Ecto neural progenitor cell (in vitro differentiated cells): ENCODE measurements at regions not wholly inside any gene's neighbourhood (a gene's known extent, or its start where the extent isn't known, plus 50 kb on each side); places are given as distances from the start of the nearest gene placed in this dataset.
"Not testable (repeated sequence)": the region's sequence is repeated elsewhere in the genome, so short reads cannot be mapped to it uniquely, and the experiment has no call there.

Source experiments
- DNase-seq: peaks from one replicate; pipeline ENCODE4 v3.0.0-alpha.2; 2018; ENCODE audit warnings: low spot score

GRCh38 chr14:71165121-71166031, 258.1 kb downstream of the PCNX1 start:
- no peak for DNase-seq

DNA sequence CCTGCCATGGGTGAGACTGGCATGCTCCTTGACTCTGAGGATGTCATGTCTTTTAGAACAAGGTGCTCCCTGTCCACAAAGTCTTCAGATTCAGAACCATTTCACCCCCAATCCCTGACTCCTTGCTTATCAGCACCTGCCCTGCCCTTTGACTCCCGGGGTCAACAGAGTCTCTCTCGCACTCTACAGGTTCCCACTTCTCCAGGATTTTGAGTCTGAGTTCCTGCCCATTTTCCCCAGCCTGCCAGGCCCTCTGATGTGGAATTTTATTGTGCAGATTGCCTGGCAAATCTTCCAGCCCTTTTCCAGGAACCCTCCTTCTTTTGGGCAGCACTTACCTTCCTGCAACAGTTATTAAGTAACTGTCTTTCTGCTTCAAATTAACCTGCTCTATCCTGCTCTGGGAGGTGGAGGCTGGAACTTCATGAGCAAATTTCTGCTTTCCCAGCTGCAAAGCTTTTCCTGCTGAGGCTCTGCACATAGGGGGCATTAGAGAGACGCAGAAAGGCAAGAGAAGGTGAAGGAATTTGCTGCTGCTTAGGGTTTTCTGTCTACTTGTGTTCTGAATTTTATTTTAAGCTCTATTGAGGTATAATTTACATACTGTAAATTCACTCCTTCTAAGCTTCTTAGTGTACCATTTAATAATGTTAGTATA, 259.1 kb downstream of the PCNX1 start:
- no peak for DNase-seq

DNA sequence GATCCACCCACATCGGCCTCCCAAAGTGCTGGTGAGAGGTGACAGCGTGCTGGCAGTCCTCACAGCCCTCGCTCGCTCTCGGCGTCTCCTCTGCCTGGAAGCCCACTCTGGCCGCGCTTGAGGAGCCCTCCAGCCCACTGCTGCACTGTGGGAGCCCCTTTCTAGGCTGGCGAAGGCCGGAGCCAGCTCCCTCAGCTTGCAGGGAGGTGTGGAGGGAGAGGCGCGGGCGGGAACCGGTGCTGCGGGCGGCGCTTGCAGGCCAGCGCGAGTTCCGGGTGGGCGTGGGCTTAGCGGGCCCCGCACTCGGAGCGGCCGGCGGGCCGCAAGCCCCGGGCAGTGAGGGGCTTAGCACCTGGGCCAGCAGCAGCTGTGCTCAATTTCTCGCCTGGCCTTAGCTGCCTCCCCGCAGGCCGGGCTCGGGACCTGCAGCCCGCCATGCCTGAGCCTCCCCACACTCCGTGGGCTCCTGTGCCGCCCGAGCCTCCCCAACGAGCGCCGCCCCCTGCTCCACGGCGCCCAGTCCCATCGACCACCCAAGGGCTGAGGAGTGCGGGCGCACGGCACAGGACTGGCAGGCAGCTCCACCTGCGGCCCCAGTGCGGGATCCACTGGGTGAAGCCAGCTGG, 260.2 kb downstream of the PCNX1 start:
- not testable (repeated sequence) for DNase-seq

DNA sequence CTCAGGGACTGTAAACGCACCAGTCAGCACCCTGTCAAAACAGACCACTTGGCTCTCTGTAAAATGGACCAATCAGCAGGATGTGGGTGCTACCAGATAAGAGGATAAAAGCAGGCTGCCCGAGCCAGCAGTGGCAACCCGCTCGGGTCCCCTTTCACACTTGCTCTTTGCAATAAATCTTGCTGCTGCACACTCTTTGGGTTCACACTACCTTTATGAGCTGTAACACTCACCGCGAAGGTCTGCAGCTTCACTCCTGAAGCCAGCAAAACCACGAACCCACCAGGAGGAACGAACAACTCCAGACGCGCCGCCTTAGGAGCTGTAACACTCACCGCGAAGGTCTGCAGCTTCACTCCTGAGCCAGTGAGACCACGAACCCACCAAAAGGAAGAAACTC, 260.9 kb downstream of the PCNX1 start:
- not testable (repeated sequence) for DNase-seq

- DNase-seq: no peak
Observed at GRCh38 chr14:71168564-71169427, 261.5 kb downstream of the PCNX1 start.

GRCh38 chr14:71169861-71170260, 262.6 kb downstream of the PCNX1 start:
- DNase-seq: no peak

- DNase-seq: no peak
Observed at GRCh38 chr14:71175491-71175890, 268.2 kb downstream of the PCNX1 start.

- no peak for DNase-seq
Observed at GRCh38 chr14:71179066-71179465, 271.8 kb downstream of the PCNX1 start.

DNA sequence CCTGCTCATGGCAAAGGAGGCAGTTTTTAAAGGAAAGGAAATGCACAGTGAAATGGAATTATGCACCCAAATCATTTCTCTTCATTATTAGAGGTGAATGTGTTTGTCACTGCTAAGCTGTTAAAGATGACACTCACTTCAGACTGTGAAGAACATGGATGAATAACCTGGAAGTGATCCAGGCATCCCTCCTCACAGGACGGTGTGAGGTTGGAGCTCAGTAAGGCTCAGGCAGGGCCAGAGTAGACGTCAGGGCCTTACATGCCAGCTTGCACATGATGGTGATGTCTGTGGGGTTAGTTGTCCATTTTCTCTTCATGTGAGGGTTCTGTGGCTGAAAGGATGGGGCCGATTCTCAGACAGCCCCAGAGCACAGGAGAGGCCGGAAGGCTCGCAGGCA, 273.1 kb downstream of the PCNX1 start:
- no peak for DNase-seq

DNA sequence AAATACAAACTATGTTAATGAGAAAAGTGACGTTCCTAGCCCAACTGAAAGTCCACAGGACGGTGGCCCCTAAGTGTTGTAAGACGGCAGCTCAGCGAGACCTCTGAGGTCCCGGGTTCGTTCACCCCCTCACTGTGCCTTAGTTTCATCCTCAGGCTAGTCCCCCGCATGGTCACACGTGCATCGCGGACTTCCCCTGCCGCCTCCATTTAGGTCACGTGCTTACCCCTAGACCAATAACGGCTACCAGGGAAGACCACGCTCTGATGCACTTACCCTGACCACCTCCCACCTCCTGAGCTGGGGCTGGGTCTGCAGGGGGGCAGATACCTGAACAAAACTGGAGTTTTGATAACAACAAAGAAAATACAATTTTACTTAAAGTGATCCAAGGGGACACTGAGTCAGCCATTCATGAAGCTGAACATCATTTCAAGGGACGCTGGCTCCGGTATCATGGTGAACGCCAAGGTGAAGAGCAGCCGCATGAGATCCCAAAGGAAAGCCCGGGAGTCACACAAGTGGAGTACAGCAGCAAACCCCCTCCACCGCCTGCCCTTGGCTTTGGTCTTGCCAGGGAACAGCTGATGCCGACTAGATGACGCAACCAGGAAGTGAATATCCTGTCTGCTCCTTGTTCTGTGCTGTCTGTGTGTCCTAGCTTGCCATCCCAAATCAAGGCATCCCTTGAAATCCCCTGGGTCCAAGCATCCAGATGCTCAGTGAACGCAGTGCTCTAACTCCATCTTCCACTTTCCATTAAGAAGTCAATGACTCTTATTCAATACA, 274.1 kb downstream of the PCNX1 start:
- no peak for DNase-seq

GRCh38 chr14:71183876-71184689, 276.8 kb downstream of the PCNX1 start:
- DNase-seq: no peak

- DNase-seq: no peak
Observed at GRCh38 chr14:71185637-71186036, 278.4 kb downstream of the PCNX1 start.

- no peak for DNase-seq
Observed at GRCh38 chr14:71187633-71188356, 280.5 kb downstream of the PCNX1 start.

DNA sequence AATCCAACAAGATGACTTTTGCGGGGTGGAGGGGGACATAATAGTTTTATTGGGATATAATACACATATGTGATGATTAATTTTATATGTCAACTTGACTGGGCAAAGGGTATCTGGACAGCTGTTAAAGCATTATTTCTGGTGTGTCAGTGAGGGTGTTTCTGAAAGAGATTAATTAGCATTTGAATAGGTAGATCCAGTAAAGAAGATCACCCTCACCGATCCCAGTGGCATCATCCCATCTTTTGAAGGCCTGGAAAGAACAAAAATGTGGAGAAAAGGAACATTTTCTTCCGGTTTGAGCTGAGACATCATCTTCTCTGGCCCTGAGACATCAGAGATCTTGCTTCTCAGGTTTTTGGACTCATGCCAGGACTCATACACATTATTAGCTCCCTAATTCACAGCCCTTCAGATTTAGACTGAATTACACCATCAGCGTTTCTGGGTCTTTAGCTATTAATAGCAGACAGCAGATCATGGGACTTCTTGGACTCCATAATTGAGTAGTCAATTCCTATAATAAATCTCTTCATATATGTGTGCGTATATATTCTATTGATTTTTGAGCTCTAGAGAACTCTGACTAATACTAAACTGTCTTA, 283.6 kb downstream of the PCNX1 start:
- no peak for DNase-seq

GRCh38 chr14:71193663-71194062, 286.4 kb downstream of the PCNX1 start:
- no peak for DNase-seq

DNA sequence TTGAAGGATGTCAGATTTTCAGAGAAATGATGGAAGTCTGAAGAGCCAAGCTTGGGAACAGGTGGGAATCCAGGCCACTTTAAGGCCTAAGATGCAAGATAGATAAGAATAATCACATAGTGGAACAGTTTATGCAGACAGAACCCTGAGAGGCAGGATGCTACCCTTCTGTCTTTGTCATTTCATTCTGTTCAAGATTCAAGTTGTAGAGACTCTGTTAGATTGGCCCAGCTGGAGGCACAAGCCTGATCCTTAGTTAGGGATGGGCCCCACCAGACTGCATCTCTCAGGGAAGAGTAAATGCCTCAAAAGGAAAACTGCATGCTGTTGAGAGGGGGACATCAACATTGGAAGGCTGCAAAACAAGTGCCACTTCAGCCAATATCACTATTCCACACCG, 287.0 kb downstream of the PCNX1 start:
- no peak for DNase-seq

DNA sequence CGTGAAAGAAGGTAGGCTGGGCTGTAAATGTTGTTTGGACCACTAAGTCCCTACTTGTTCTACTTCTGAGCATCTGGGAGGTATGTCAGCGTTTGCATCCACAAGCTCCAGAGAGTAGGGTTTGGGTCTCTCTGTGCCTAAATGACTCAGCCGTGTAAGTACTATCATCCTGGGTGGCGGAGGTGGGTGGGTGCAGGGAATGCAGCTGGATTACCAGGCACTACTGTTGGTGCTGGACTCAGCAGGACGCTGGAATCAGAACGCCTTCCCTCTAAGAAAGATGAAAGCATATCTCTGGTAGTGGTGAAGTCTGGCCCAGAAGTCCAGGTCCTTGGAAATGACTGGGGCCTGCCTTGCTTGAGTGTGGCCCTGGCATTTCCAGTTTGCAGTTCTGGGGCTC, 289.7 kb downstream of the PCNX1 start:
- DNase-seq: no peak

GRCh38 chr14:71198687-71199086, 291.4 kb downstream of the PCNX1 start:
- no peak for DNase-seq

DNA sequence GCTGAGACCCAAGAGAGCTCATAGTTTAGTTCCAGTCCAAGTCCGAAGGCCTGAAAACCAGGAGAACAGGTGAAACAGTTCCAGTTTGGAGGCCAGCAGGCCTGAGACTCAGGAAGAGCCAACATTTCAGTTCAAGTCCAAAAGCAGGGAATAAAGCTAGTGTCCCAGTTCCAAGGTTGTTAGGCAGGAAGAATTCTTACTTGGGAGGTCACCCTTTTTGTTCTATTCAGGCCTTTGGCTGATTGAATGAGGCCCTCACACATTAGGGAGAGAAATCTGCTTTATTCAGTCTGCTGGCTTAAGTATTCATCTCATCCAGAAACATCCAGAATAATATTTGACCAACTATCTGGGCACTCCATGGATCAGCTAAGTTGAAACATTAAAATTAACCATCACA, 294.6 kb downstream of the PCNX1 start:
- DNase-seq: no peak
